ENCODE measurements at regions not wholly inside any gene's neighbourhood (a gene's known extent, or its start where the extent isn't known, plus 50 kb on each side); places are given as distances from the start of the nearest gene placed in this dataset.

- TF ChIP-seq CSRNP3 (CRISPR knock-in tag; IDR thresholded peaks at IDR 0.05) (no peak), POU6F1 (CRISPR knock-in tag; IDR thresholded peaks at IDR 0.05; ENCODE audit: borderline replicate concordance, low read depth) (no peak), ZNF565 (CRISPR knock-in tag; conservative IDR thresholded peaks at IDR 0.05; ENCODE audit: low read depth) (no peak), CSDC2 (CRISPR knock-in tag; IDR thresholded peaks at IDR 0.05) (no peak)
These were observed 121.0 kb downstream of the GYPC start (continued) for GRCh38 chr2:126776692-126777619.

- no peak for ATAC-seq
- no peak for TF ChIP-seq ZFP3 (CRISPR knock-in tag; IDR thresholded peaks at IDR 0.05)
- TF ChIP-seq PATZ1 (CRISPR knock-in tag; IDR thresholded peaks at IDR 0.05; ENCODE audit: borderline replicate concordance) = no peak
- no peak for TF ChIP-seq RARB (CRISPR knock-in tag; IDR thresholded peaks at IDR 0.05)
- no peak for TF ChIP-seq ESRRG (CRISPR knock-in tag; IDR thresholded peaks at IDR 0.05)
- TF ChIP-seq SNAI2 (CRISPR knock-in tag; IDR thresholded peaks at IDR 0.05) = no peak
- no peak for TF ChIP-seq CSRNP3 (CRISPR knock-in tag; IDR thresholded peaks at IDR 0.05)
- no peak for TF ChIP-seq ISL1 (CRISPR knock-in tag; IDR thresholded peaks at IDR 0.05)
- no peak for TF ChIP-seq TOX (CRISPR knock-in tag; IDR thresholded peaks at IDR 0.05; ENCODE audit: borderline replicate concordance)
- TF ChIP-seq ARNTL (CRISPR knock-in tag; IDR thresholded peaks at IDR 0.05; ENCODE audit: borderline replicate concordance, low read depth) = no peak
- TF ChIP-seq CREB5 (CRISPR knock-in tag; IDR thresholded peaks at IDR 0.05; ENCODE audit: low read depth) = no peak
- no peak for TF ChIP-seq POU6F1 (CRISPR knock-in tag; IDR thresholded peaks at IDR 0.05; ENCODE audit: borderline replicate concordance, low read depth)
- no peak for TF ChIP-seq OSR1 (CRISPR knock-in tag; IDR thresholded peaks at IDR 0.05)
- no peak for TF ChIP-seq ZNF70 (CRISPR knock-in tag; IDR thresholded peaks at IDR 0.05)
These were observed 121.1 kb upstream of the TEX51 start for GRCh38 chr2:126777620-126777978.

GRCh38 chr2:126778561-126779501 is 119.9 kb upstream of the TEX51 start:
- no peak for ATAC-seq
- TF ChIP-seq CREB5 (CRISPR knock-in tag; IDR thresholded peaks at IDR 0.05; ENCODE audit: low read depth) (no peak), BACH2 (CRISPR knock-in tag; IDR thresholded peaks at IDR 0.05; ENCODE audit: borderline replicate concordance) (no peak), ZNF70 (CRISPR knock-in tag; IDR thresholded peaks at IDR 0.05) (no peak), ZNF565 (CRISPR knock-in tag; conservative IDR thresholded peaks at IDR 0.05; ENCODE audit: low read depth) (no peak), CSRNP3 (CRISPR knock-in tag; IDR thresholded peaks at IDR 0.05) (no peak), PPARA (CRISPR knock-in tag; IDR thresholded peaks at IDR 0.05; ENCODE audit: borderline replicate concordance) (no peak), TOX (CRISPR knock-in tag; IDR thresholded peaks at IDR 0.05; ENCODE audit: borderline replicate concordance) (no peak), OSR1 (CRISPR knock-in tag; IDR thresholded peaks at IDR 0.05) (no peak), ARNTL (CRISPR knock-in tag; IDR thresholded peaks at IDR 0.05; ENCODE audit: borderline replicate concordance, low read depth) (no peak), ESRRG (CRISPR knock-in tag; IDR thresholded peaks at IDR 0.05) (no peak), CSDC2 (CRISPR knock-in tag; IDR thresholded peaks at IDR 0.05) (no peak), GLIS3 (CRISPR knock-in tag; IDR thresholded peaks at IDR 0.05) (no peak)
